GM18520 (cell line): ENCODE measurements at regions not wholly inside any gene's neighbourhood (a gene's known extent, or its start where the extent isn't known, plus 50 kb on each side); places are given as distances from the start of the nearest gene placed in this dataset.

Source experiments
- ATAC-seq: cut with Tn5 transposase; IDR thresholded peaks from one replicate; pipeline ENCODE4 v1.9.1; 2021; ENCODE audit not compliant: unreplicated experiment

DNA sequence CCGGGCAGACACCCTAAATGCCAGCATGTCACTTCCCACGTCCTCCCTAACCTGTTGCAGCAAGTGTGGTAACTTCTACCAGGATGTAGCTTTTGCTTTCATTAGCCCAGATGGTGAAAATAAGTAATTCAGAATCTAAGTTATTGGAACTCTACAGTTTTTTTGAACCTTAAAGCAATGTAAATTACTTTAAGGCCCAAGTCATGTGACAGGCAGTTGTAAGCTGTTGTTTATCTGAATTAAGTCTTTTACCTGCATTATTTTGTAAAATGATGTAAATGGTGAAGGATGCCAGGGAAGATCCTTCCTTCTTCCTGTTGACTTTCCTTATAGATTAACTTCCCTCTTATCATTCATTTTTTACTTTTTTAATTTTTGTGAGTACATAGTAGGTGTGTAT, 670.2 kb downstream of the SEMA5A start:
- no peak for ATAC-seq

- ATAC-seq: no peak
Measured at GRCh38 chr5:8879248-8879647, 666.6 kb downstream of the SEMA5A start.

DNA sequence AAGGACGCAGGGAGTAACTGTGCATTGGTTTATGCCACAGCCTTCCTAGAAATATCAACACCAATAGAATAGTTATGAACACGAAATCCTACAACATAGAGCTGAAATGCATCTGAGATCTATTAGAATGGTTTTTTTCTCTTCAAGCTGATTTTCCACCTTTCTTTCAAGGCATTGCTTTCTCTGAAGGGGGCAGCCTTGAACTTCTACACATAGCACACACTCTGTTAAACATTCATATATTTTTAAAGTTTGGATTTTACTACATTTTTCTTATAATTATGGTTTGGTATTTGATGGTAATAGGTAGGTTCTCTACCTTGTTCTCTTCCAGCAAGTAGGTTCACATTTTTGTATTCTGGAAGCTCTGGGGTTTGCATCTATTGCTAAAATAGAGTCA, 661.8 kb downstream of the SEMA5A start:
- no peak for ATAC-seq

- ATAC-seq: no peak
Measured at GRCh38 chr5:8892926-8893325, 652.9 kb downstream of the SEMA5A start.

DNA sequence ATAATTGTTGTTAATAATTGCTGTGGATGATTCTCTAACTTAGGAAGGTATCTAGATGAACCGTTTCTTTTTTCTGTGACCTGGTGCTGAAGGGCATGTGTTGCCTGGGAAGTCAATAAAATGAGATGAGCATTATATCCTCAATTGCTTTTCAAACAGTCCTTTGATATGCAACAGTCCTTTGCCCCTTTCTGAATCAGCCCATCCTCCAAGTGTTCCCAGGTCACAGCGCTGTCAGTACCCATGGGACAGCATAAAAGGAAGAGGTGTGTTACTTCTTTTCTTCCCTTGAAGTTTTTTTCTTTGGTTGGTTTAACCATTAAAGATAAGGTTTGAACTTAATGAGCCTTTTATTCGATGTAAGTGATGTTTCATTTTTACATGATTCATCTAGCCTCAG, 651.8 kb downstream of the SEMA5A start:
- ATAC-seq: no peak

- ATAC-seq: no peak
Measured at GRCh38 chr5:8895062-8895461, 650.8 kb downstream of the SEMA5A start.

GRCh38 chr5:8895599-8895998, 650.3 kb downstream of the SEMA5A start:
- no peak for ATAC-seq

GRCh38 chr5:8897316-8897715, 648.6 kb downstream of the SEMA5A start:
- ATAC-seq: no peak

- no peak for ATAC-seq
Measured at GRCh38 chr5:8905021-8905420, 640.9 kb downstream of the SEMA5A start.

- ATAC-seq: no peak
Measured at GRCh38 chr5:8906303-8906967, 639.4 kb downstream of the SEMA5A start.

- ATAC-seq: no peak
Measured at GRCh38 chr5:8907168-8907868, 638.6 kb downstream of the SEMA5A start.

GRCh38 chr5:8908055-8908683, 637.7 kb downstream of the SEMA5A start:
- no peak for ATAC-seq

- ATAC-seq: no peak
Measured at GRCh38 chr5:8912106-8912505, 633.8 kb downstream of the SEMA5A start.

DNA sequence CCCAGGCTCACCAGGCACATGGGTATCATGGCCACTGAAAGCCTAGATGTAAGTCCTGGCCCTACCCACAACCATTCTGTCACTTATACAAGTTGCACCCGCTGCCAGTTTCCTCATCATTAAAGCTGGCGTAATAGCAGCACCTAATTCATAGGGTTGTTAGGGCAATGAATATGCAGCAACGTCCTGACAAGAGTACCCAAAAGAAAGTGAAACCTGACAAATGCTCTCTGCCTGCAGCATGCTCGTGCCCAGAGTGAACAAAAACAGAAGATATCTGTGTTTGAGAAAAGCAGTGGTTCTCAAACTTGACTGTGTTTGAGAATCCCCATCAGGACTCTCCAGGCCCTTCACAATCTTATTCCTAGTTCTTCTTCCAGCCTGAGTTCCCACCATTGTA, 632.4 kb downstream of the SEMA5A start:
- ATAC-seq: no peak

GRCh38 chr5:8919096-8919495, 626.8 kb downstream of the SEMA5A start:
- ATAC-seq: no peak

- no peak for ATAC-seq
Measured at GRCh38 chr5:8923526-8923925, 622.3 kb downstream of the SEMA5A start.

DNA sequence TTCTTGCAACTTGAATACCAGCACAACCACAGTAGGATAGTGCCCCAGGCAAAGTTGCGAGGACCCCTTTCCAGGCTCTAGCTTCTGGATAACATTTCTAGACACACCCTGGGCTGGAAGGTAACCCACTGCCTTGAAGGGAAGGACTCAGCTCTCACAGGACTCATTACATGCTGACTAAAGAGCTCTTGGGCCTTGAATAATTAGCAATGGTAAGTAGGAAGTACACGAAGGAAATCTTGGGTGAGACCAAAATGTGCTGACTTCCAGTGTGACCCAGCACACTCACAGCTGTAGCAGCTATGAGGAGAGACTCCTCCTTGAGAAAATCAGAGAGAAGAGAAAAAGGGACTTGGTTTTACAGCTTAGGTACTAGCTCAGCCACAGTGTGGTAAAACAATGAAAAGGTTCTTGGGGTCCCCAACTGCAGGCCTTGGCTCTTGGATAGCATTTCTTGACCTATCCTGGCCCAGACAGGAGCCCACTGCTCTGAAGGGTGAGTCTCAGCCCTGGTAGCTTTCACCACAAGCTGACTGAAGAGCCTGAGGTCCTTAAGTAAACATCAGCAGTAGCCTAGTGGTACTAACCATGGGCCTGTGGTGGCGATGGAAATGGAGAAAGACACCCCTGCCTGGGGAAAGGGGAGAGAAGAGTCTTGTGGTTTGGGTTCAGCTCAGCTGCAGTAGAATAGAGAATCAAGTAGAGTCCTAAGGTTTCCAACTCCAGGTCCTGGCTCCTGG, 621.7 kb downstream of the SEMA5A start:
- no peak for ATAC-seq

- ATAC-seq: no peak
Measured at GRCh38 chr5:8930021-8930420, 615.9 kb downstream of the SEMA5A start.

DNA sequence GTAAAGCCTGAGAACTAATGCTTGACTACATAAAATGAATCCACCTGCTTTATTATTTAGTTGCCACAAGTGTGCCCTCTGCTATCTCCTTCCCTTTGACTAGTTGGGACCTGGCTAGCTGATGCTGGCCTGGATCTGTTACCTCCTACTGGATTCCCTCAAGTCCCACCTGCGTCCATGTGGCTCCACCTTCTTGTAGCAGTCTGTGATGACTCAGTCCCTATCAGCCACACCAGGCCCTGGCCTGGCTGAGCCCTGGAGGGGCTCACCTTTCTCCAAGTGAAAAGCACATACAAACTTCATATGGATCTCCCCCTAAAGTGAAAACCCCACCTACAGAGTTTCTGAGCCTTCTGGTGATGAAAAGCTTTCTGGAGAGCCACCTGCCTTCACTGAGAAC, 611.4 kb downstream of the SEMA5A start:
- ATAC-seq: no peak

GRCh38 chr5:8940934-8941333, 604.9 kb downstream of the SEMA5A start:
- ATAC-seq: no peak

DNA sequence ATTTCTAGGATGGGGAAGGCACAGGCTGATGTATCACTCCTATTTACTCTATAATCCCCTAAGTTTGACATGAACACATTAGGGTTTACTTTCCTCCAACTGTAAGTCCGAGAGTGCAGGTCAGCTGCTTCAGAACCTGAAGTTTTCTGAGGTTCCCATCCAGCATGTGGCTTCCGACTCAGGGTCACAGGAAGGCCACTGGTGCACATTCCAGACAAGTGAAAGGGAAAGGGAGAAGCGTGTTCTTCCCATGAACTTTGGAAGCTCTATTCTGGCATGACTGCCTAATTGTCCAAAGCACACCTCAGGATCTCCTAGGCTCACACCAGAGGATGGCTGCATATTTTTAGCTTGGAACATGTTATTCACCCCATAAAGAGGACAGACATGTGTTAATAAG, 602.6 kb downstream of the SEMA5A start:
- ATAC-seq: no peak

DNA sequence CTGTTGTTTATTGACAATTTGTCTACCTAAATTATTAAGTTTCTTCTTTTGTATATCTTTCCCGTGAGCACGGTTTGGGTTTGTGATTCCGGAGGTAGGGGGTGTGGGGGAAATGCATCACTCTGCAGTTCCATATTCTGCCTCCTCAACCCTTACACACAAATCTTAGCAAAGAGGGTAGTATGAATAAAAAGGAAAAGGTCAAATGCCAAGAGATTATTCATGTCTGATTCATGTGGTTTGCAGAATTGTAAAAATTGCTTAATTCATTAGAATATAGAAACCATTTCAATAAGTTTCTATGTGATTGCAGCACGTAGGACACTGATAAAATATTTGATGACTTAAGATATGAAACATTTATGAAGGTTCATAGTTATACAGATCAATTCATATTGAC, 601.9 kb downstream of the SEMA5A start:
- no peak for ATAC-seq
